ENCODE measurements at regions not wholly inside any gene's neighbourhood (a gene's known extent, or its start where the extent isn't known, plus 50 kb on each side); places are given as distances from the start of the nearest gene placed in this dataset.
"Not testable (repeated sequence)": the region's sequence is repeated elsewhere in the genome, so short reads cannot be mapped to it uniquely, and the experiment has no call there.

DNA sequence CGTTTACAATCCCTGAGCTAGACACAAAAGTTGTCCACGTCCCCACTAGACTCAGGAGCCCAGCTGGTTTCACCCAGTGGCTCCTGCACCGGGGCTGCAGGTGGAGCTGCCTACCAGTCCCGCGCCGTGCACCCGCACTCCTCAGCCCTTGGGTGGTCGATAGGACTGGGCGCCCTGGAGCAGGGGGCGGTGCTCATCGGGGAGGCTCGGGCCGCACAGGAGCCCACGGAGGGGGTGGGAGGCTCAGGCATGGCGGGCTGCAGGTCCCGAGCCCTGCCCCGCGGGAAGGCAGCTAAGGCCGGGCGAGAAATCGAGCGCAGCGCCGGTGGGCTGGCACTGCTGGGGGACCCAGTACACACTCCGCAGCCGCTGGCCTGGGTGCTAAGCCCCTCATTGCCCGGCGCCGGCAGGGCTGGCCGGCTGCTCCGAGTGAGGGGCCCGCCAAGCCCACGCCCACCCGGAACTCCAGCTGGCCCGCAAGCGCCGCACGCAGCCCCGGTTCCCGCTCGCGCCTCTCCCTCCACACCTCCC lies 1996.0 kb downstream of the PCDH7 start:
- not testable (repeated sequence) for H3K27ac ChIP-seq (ENCODE audit: low read depth in 1 of 3, low read length in 2 of 3); FAIRE-seq; H3K9me3 ChIP-seq (ENCODE audit: control insufficient read depth in 2 of 2, insufficient read depth in 1 of 2, low read depth in 1 of 2, low read length in 1 of 2); H3K36me3 ChIP-seq (ENCODE audit: control insufficient read depth in 3 of 3, insufficient read depth in 2 of 3, low read depth in 1 of 3, low read length in 3 of 3); H3K4me3 ChIP-seq (ENCODE audit: low read depth in 1 of 3, low read length in 3 of 3); H3K27me3 ChIP-seq (ENCODE audit: control insufficient read depth in 3 of 3, insufficient read depth in 3 of 3, low read length in 3 of 3); DNase-seq; H3K4me1 ChIP-seq (ENCODE audit: control insufficient read depth in 3 of 3, insufficient read depth in 2 of 3, low read depth in 1 of 3, low read length in 2 of 3)
- WGBS, 3 donors, result 75 to 94% (median 86%) methylated on average over 11 to 42 of the region's 42 CpGs

DNA sequence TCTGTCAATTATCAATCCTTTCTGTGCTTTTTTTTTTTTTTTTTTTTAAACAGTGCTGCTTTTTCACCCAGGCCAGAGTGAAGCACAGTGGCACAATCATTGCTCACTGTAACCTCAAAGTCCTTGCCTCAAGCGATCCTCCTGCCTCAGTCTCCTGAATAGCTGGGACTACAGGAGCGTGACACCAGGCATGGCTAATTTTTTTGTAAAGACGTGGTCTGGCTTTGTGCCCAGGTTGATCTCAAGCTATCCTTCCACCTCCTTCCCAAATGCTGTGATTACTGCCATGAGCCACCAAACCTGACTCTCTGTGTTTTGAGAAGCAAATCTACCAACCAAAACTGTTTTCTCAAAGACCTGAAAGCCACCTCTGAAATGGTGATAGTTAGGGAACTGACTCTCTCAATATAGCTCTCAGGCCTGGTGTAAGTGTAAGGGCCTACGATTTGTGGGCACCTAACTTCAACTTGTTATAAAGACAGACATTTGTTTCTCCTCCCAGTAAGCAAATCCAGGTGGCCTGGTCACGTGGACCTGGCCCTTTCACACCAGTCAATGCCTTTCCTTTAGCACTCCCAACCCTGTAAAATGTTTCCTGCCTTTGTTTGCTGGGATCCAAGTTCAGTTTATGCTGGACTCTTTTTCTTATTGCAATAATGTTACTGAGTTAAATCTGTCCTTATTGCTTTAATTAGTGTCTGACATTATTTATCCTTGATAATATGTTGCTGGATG lies 2015.9 kb downstream of the PCDH7 start:
- WGBS, 3 donors, result 51 to 66% (median 58%) methylated on average over 5 of the region's 5 CpGs
- Histone ChIP-seq H3K9me3 (ENCODE audit: control insufficient read depth in 2 of 2, insufficient read depth in 1 of 2, low read depth in 1 of 2, low read length in 1 of 2) (no peaks in the 10 kb centered on the region), H3K27me3 (ENCODE audit: control insufficient read depth in 3 of 3, insufficient read depth in 3 of 3, low read length in 3 of 3) (no peaks in the 10 kb centered on the region), H3K27ac (ENCODE audit: low read depth in 1 of 3, low read length in 2 of 3) (no peak overlapping the region), H3K4me1 (ENCODE audit: control insufficient read depth in 3 of 3, insufficient read depth in 2 of 3, low read depth in 1 of 3, low read length in 2 of 3) (no peaks in the 10 kb centered on the region), H3K36me3 (ENCODE audit: control insufficient read depth in 3 of 3, insufficient read depth in 2 of 3, low read depth in 1 of 3, low read length in 3 of 3) (no peaks in the 10 kb centered on the region), H3K4me3 (ENCODE audit: low read depth in 1 of 3, low read length in 3 of 3) (no peak overlapping the region)
- no peak for FAIRE-seq
- DNase-seq, result no peak

DNA sequence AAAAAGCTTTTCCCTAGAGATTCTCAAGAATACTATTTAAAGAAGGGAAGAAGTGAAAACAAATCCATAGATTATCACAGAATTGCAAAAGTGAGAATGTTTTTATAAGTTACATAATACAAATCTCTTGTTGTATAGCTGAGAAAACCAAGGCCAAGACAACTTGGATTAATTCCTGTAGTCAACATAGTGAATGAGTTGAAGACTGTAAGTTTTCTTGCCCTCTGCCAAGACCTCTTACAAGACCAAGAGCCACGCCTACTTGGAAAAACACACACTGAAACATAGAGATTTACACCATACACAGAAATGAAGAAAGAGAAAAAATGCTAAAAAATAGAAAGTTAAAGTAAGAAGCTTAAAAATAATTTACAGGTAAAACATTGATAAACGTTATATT lies 2024.0 kb downstream of the PCDH7 start:
- FAIRE-seq (no peak), DNase-seq (no peak)
- no peaks in the 10 kb centered on the region for H3K27me3 ChIP-seq (ENCODE audit: control insufficient read depth in 3 of 3, insufficient read depth in 3 of 3, low read length in 3 of 3)
- H3K4me3 ChIP-seq (ENCODE audit: low read depth in 1 of 3, low read length in 3 of 3), result no peak overlapping the region
- 58 to 73% (median 70%) methylated on average over 2 of the region's 2 CpGs for whole genome bisulfite sequencing, 3 donors
- no peak overlapping the region for H3K27ac ChIP-seq (ENCODE audit: low read depth in 1 of 3, low read length in 2 of 3)
- H3K36me3 ChIP-seq (ENCODE audit: control insufficient read depth in 3 of 3, insufficient read depth in 2 of 3, low read depth in 1 of 3, low read length in 3 of 3), result no peaks in the 10 kb centered on the region
- no peaks in the 10 kb centered on the region for H3K9me3 ChIP-seq (ENCODE audit: control insufficient read depth in 2 of 2, insufficient read depth in 1 of 2, low read depth in 1 of 2, low read length in 1 of 2)
- no peaks in the 10 kb centered on the region for H3K4me1 ChIP-seq (ENCODE audit: control insufficient read depth in 3 of 3, insufficient read depth in 2 of 3, low read depth in 1 of 3, low read length in 2 of 3)

DNA sequence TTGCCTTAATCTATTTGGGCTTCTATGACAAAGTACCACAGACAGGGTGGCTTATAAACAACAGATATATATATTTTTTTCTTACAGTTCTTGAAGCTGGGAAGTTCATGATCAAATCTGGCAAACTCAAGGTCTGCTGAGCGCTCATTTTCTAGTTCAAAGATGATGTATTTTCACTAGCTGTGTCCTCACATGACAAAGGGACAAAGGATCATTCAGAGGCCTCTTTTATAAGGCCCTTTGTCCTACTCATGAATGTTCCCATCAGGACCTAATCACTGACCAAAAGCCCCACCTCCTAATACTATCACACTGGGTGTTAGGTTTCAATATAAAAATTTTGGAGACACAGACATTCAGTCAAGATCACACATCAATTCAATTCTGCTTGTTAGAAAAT lies 2025.2 kb downstream of the PCDH7 start:
- DNase-seq (no peak), FAIRE-seq (no peak)
- Histone ChIP-seq H3K27ac (ENCODE audit: low read depth in 1 of 3, low read length in 2 of 3) (no peak overlapping the region), H3K4me1 (ENCODE audit: control insufficient read depth in 3 of 3, insufficient read depth in 2 of 3, low read depth in 1 of 3, low read length in 2 of 3) (no peaks in the 10 kb centered on the region), H3K27me3 (ENCODE audit: control insufficient read depth in 3 of 3, insufficient read depth in 3 of 3, low read length in 3 of 3) (no peaks in the 10 kb centered on the region), H3K36me3 (ENCODE audit: control insufficient read depth in 3 of 3, insufficient read depth in 2 of 3, low read depth in 1 of 3, low read length in 3 of 3) (no peaks in the 10 kb centered on the region), H3K9me3 (ENCODE audit: control insufficient read depth in 2 of 2, insufficient read depth in 1 of 2, low read depth in 1 of 2, low read length in 1 of 2) (no peaks in the 10 kb centered on the region), H3K4me3 (ENCODE audit: low read depth in 1 of 3, low read length in 3 of 3) (no peak overlapping the region)
- 68 to 81% (median 77%) methylated on average over 1 of the region's 1 CpG for WGBS, 3 donors

DNA sequence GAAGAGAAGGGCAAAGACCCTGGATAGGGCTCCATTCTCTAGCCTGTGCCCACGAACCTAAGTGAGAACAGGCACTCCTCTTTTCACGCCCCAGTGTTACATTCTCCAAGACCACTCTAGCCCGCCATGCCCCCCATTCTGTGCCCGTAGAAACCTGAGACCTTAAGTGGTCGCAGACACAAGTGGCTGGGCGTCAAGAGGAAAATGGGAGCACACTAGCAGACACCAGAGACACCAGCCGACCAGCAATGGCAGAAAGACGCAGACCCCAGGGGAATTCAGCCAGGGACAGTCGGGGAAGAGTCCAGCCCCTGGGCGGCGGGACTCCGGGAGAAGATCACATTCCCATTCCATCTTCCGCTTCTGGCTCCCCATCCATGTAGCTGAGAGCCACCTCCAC lies 2027.9 kb downstream of the PCDH7 start:
- no peaks in the 10 kb centered on the region for H3K4me1 ChIP-seq (ENCODE audit: control insufficient read depth in 3 of 3, insufficient read depth in 2 of 3, low read depth in 1 of 3, low read length in 2 of 3)
- H3K27ac ChIP-seq (ENCODE audit: low read depth in 1 of 3, low read length in 2 of 3), result no peak overlapping the region
- no peak for FAIRE-seq
- H3K9me3 ChIP-seq (ENCODE audit: control insufficient read depth in 2 of 2, insufficient read depth in 1 of 2, low read depth in 1 of 2, low read length in 1 of 2), result no peaks in the 10 kb centered on the region
- WGBS, 3 donors, result 87 to 93% (median 92%) methylated on average over 13 of the region's 13 CpGs
- no peak overlapping the region for H3K4me3 ChIP-seq (ENCODE audit: low read depth in 1 of 3, low read length in 3 of 3)
- no peak for DNase-seq
- H3K36me3 ChIP-seq (ENCODE audit: control insufficient read depth in 3 of 3, insufficient read depth in 2 of 3, low read depth in 1 of 3, low read length in 3 of 3), result no peaks in the 10 kb centered on the region
- no peaks in the 10 kb centered on the region for H3K27me3 ChIP-seq (ENCODE audit: control insufficient read depth in 3 of 3, insufficient read depth in 3 of 3, low read length in 3 of 3)

DNA sequence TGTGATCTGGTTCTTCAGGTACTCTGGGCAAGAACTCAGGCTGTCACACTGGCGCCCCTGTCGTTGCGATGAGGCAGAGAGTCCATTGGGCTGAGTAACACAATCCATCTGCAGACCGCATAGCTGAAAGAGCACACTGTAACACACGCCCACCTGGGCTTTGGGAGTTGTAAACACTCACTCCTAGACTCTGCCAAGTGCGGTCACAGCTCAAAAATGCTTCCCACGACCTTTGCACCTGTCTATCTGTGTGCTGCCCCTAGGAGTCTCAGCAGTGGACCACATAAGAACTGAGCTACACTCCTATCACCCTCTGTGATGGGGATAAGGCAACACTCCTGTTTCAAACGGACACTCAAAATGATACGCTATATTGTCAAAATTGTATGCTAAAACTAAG lies 2028.3 kb downstream of the PCDH7 start:
- H3K4me1 ChIP-seq (ENCODE audit: control insufficient read depth in 3 of 3, insufficient read depth in 2 of 3, low read depth in 1 of 3, low read length in 2 of 3), result no peaks in the 10 kb centered on the region
- WGBS, 3 donors, result 53 to 75% (median 71%) methylated on average over 9 of the region's 9 CpGs

DNA sequence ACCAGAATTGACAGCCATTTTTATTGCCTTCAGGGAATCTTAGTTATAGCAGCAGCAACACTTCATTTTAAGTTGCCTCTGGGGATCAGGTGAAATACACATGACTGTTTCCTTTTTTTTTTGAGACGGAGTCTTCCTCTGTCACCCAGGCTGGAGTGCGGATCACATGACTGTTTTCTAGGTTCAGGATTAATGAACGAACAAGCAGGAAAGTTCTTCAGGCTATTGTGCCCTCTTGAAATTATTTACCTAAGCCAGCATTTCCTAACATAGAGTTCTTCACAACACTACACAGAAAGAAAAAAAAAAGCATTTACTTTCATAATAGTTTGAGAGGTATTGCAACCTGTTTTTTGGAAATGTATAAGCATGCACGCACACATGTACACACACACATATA lies 2032.8 kb downstream of the PCDH7 start:
- 80 to 90% (median 87%) methylated on average over 4 of the region's 4 CpGs for WGBS, 3 donors
- DNase-seq, result no peak
- H3K4me3 ChIP-seq (ENCODE audit: low read depth in 1 of 3, low read length in 3 of 3), result no peak overlapping the region

More for the DNA sequence above, 2028.3 kb downstream of the PCDH7 start:
- Histone ChIP-seq H3K27me3 (ENCODE audit: control insufficient read depth in 3 of 3, insufficient read depth in 3 of 3, low read length in 3 of 3) (no peaks in the 10 kb centered on the region), H3K27ac (ENCODE audit: low read depth in 1 of 3, low read length in 2 of 3) (no peak overlapping the region), H3K9me3 (ENCODE audit: control insufficient read depth in 2 of 2, insufficient read depth in 1 of 2, low read depth in 1 of 2, low read length in 1 of 2) (no peaks in the 10 kb centered on the region), H3K36me3 (ENCODE audit: control insufficient read depth in 3 of 3, insufficient read depth in 2 of 3, low read depth in 1 of 3, low read length in 3 of 3) (no peaks in the 10 kb centered on the region), H3K4me3 (ENCODE audit: low read depth in 1 of 3, low read length in 3 of 3) (no peak overlapping the region)
- DNase-seq (no peak), FAIRE-seq (no peak)

DNA sequence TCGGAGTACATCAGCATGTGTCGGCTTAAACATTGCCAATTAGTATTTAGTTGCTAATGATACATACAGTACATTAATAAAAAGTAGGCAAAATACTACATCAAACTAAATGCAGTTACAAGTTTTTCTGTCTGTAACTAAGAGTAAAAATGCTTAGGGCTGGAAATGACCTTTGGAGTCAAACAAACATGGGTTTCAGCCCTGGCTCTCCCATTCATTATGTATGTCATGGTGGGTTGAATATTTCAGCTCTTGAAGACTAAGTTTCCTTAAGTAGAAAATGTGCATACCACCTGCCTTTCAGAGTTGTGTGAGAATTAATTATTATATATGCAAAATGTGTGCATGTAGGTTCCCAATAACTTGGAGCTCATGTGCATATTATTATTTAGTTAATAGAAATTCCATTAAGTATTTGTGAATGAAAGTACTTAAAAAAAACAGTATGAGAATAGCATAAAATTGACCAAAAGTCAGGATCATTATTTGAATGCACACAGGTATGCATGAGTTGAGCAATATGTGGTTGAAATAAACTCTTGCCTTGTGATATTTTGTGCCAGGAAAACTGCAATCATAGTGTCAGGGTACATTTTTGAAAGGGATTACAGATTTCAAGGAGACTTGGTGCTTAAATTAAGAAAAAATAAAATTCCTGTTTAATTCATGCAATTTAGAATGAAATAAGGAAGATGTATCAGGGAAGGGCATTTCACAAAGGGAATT lies 2048.7 kb downstream of the PCDH7 start:
- peak in 1 of 2 donors; percentile 40 for DNase-seq
- FAIRE-seq, result no peak
- WGBS, 3 donors, result 85 to 89% (median 89%) methylated on average over 2 of the region's 2 CpGs
- Histone ChIP-seq H3K4me3 (ENCODE audit: low read depth in 1 of 3, low read length in 3 of 3) (no peak overlapping the region), H3K9me3 (ENCODE audit: control insufficient read depth in 2 of 2, insufficient read depth in 1 of 2, low read depth in 1 of 2, low read length in 1 of 2) (no peaks in the 10 kb centered on the region), H3K27me3 (ENCODE audit: control insufficient read depth in 3 of 3, insufficient read depth in 3 of 3, low read length in 3 of 3) (no peaks in the 10 kb centered on the region), H3K36me3 (ENCODE audit: control insufficient read depth in 3 of 3, insufficient read depth in 2 of 3, low read depth in 1 of 3, low read length in 3 of 3) (no peaks in the 10 kb centered on the region), H3K27ac (ENCODE audit: low read depth in 1 of 3, low read length in 2 of 3) (peak overlapping the region in 1 of 3 donors; percentile 22), H3K4me1 (ENCODE audit: control insufficient read depth in 3 of 3, insufficient read depth in 2 of 3, low read depth in 1 of 3, low read length in 2 of 3) (no peaks in the 10 kb centered on the region)

More for the DNA sequence above, 2032.8 kb downstream of the PCDH7 start:
- no peaks in the 10 kb centered on the region for H3K9me3 ChIP-seq (ENCODE audit: control insufficient read depth in 2 of 2, insufficient read depth in 1 of 2, low read depth in 1 of 2, low read length in 1 of 2)
- FAIRE-seq, result no peak
- H3K4me1 ChIP-seq (ENCODE audit: control insufficient read depth in 3 of 3, insufficient read depth in 2 of 3, low read depth in 1 of 3, low read length in 2 of 3), result no peaks in the 10 kb centered on the region
- no peaks in the 10 kb centered on the region for H3K27me3 ChIP-seq (ENCODE audit: control insufficient read depth in 3 of 3, insufficient read depth in 3 of 3, low read length in 3 of 3)
- no peak overlapping the region for H3K27ac ChIP-seq (ENCODE audit: low read depth in 1 of 3, low read length in 2 of 3)
- no peaks in the 10 kb centered on the region for H3K36me3 ChIP-seq (ENCODE audit: control insufficient read depth in 3 of 3, insufficient read depth in 2 of 3, low read depth in 1 of 3, low read length in 3 of 3)

Measured in small intestine (tissue), 7 donors.